ENCODE measurements at regions not wholly inside any gene's neighbourhood (a gene's known extent, or its start where the extent isn't known, plus 50 kb on each side); places are given as distances from the start of the nearest gene placed in this dataset.

- TF ChIP-seq REST (IDR thresholded peaks at IDR 0.05; ENCODE audit: low read depth, low read length) = no peak
- no peak for TF ChIP-seq FOSL2 (IDR thresholded peaks at IDR 0.05; ENCODE audit: borderline replicate concordance, low read depth)
- TF ChIP-seq NFIC (IDR thresholded peaks at IDR 0.05; ENCODE audit: borderline replicate concordance) = no peak
- TF ChIP-seq, protein P1, sequence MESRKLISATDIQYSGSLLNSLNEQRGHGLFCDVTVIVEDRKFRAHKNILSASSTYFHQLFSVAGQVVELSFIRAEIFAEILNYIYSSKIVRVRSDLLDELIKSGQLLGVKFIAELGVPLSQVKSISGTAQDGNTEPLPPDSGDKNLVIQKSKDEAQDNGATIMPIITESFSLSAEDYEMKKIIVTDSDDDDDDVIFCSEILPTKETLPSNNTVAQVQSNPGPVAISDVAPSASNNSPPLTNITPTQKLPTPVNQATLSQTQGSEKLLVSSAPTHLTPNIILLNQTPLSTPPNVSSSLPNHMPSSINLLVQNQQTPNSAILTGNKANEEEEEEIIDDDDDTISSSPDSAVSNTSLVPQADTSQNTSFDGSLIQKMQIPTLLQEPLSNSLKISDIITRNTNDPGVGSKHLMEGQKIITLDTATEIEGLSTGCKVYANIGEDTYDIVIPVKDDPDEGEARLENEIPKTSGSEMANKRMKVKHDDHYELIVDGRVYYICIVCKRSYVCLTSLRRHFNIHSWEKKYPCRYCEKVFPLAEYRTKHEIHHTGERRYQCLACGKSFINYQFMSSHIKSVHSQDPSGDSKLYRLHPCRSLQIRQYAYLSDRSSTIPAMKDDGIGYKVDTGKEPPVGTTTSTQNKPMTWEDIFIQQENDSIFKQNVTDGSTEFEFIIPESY (IDR thresholded peaks at IDR 0.05; ENCODE audit: borderline replicate concordance, low read depth) = no peak
Observed at GRCh38 chr15:81506071-81506470, 132.1 kb upstream of the TMC3 start (continued).

DNA sequence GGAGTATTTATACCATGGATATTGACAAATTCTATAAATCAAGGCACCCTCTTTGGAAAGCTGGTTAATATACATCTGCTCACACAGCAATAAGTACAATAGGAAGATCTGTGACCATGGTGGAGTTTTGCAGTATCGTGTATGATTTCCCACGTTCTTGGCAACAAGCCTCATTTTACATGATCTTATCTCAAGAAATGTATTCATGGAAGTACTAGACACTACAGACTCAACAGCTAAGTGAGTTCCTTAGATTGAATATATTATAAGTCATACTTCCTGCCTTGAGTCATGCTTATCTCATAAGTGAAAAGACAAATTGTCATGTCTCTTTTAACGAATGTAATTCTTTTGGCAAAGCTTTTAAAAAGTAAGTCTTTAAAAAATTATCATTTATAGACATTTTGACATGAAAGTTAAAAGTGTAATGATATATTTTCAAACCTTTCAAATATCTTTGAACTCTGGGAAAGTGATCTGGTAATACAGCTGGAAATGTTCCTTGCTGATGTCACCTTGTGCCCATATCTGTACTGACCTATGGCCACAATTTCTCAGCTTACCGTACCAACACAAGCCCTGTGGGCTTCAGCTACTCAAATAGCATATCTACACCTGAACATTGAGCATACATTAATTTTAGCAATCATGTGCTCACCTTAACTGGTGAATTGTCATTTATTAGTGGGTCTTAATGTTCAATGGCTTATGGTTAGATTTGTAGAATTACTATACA, 130.3 kb upstream of the TMC3 start:
- Histone ChIP-seq H3K27me3 (ENCODE audit: insufficient read depth) (no peaks in the 10 kb centered on the region), H3K9ac (peak overlapping the region; percentile 6; the same call in 1 of the 2 replicates), H3F3A (replicated peaks; ENCODE audit: insufficient read depth) (peaks cover 21% of the 10 kb centered on the region), H4K20me1 (ENCODE audit: insufficient read depth) (no peaks in the 10 kb centered on the region), H3K27ac (ENCODE audit: low read depth in 2 of 2, low read length in 1 of 2) (peak overlapping the region in 1 of 2 experiments; percentile 88; a peak in 2 of 4 replicates), H2AFZ (ENCODE audit: low read depth) (no peak overlapping the region), H3K9me3 (no peaks in the 10 kb centered on the region), H3K36me3 (replicated peaks in 1 of 2; ENCODE audit: control insufficient read depth in 1 of 2, insufficient read depth in 2 of 2, low read length in 1 of 2) (no peaks in the 10 kb centered on the region), H3K9me2 (no peaks in the 10 kb centered on the region), H3K4me3 (ENCODE audit: low read depth in 2 of 2, low read length in 1 of 2) (no peak overlapping the region), H3K4me1 (ENCODE audit: control insufficient read depth in 1 of 2, insufficient read depth in 2 of 2, low read depth in 1 of 2, low read length in 1 of 2) (peaks cover 0 to 5% of the 10 kb centered on the region in 2 experiments; a peak in 1 of 4 replicates), H3K79me2 (ENCODE audit: insufficient read depth) (no peaks in the 10 kb centered on the region), H3K4me2 (no peak overlapping the region)
- DNase-seq = no peak
- CTCF ChIA-PET = interaction anchor here (1.2 to 1.5 kb wide), 2 partner anchors 71 to 529 kb away, joined by 3 read pairs; no protein-coding TSS in a partner anchor
- TF ChIP-seq MEF2A (IDR thresholded peaks at IDR 0.05; ENCODE audit: borderline replicate concordance, low read depth) (peak; percentile 61; the same call in 1 of the 2 replicates), ELF1 (IDR thresholded peaks at IDR 0.05) (no peak), FOSL2 (IDR thresholded peaks at IDR 0.05; ENCODE audit: borderline replicate concordance, low read depth) (peak; percentile 83; the same call in 1 of the 2 replicates), FOXJ3 (CRISPR knock-in tag; IDR thresholded peaks at IDR 0.05) (no peak), RXRA (IDR thresholded peaks at IDR 0.05; ENCODE audit: borderline replicate concordance, low read depth) (peak; percentile 51; the same call in 1 of the 2 replicates), TEAD4 (IDR thresholded peaks at IDR 0.05; ENCODE audit: borderline replicate concordance, insufficient read depth) (peak; percentile 78), TCF12 (IDR thresholded peaks at IDR 0.05) (peak; percentile 86), JUND (IDR thresholded peaks at IDR 0.05) (peak; percentile 96), NFIC (IDR thresholded peaks at IDR 0.05; ENCODE audit: borderline replicate concordance) (peak; percentile 94), POLR2AphosphoS5 (IDR thresholded peaks at IDR 0.05; ENCODE audit: low read depth, low read length) (peak; percentile 49; the same call in 1 of the 2 replicates), PBX3 (IDR thresholded peaks at IDR 0.05) (peak; percentile 93), CHD2 (IDR thresholded peaks at IDR 0.05; ENCODE audit: low read length, partially characterized antibody) (no peak), EP300 (IDR thresholded peaks at IDR 0.05; ENCODE audit: borderline replicate concordance in 1 of 2, low read depth in 1 of 2, low read length in 1 of 2) (peak in 1 of 2 experiments; percentile 91; a peak in 2 of 4 replicates)
- TF ChIP-seq, protein P2, sequence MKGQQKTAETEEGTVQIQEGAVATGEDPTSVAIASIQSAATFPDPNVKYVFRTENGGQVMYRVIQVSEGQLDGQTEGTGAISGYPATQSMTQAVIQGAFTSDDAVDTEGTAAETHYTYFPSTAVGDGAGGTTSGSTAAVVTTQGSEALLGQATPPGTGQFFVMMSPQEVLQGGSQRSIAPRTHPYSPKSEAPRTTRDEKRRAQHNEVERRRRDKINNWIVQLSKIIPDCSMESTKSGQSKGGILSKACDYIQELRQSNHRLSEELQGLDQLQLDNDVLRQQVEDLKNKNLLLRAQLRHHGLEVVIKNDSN (IDR thresholded peaks at IDR 0.05; ENCODE audit: borderline replicate concordance, low read depth) = no peak
- TF ChIP-seq, protein P1 (IDR thresholded peaks at IDR 0.05; ENCODE audit: borderline replicate concordance, low read depth) = peak; percentile 70; the same call in 1 of the 2 replicates
- TF ChIP-seq, protein P3, sequence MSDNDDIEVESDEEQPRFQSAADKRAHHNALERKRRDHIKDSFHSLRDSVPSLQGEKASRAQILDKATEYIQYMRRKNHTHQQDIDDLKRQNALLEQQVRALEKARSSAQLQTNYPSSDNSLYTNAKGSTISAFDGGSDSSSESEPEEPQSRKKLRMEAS (IDR thresholded peaks at IDR 0.05; ENCODE audit: low read depth) = peak; percentile 59; the same call in 1 of the 2 replicates
- WGBS (ENCODE audit: low lambda C conversion rate) = 2% methylated on average over 4 of the region's 4 CpGs
- POLR2A ChIA-PET = no interaction called here
